KOPT-K1 (cell line): ENCODE measurements at regions not wholly inside any gene's neighbourhood (a gene's known extent, or its start where the extent isn't known, plus 50 kb on each side); places are given as distances from the start of the nearest gene placed in this dataset.

Experiments
- H3K27ac ChIP-seq: fragments of 200-600 bp; sonication (generic); 2 replicates; pipeline ENCODE4 v1.5.1; 2016; ENCODE audit warnings: antibody characterized with exemption, mild to moderate bottlenecking, low read depth, low read length; ENCODE audit not compliant: poor library complexity, severe bottlenecking
- H3K36me3 ChIP-seq: fragments of 200-600 bp; sonication (generic); 2 replicates; pipeline ENCODE4 v1.5.1; 2017; ENCODE audit warnings: antibody characterized with exemption, mild to moderate bottlenecking, low read length, moderate library complexity; ENCODE audit not compliant: insufficient read depth
- H3K9me3 ChIP-seq: fragments of 200-600 bp; sonication (generic); 2 replicates; pipeline ENCODE4 v1.5.1; 2017; ENCODE audit warnings: antibody characterized with exemption, low read length, mild to moderate bottlenecking; ENCODE audit not compliant: insufficient read depth, poor library complexity, severe bottlenecking

DNA sequence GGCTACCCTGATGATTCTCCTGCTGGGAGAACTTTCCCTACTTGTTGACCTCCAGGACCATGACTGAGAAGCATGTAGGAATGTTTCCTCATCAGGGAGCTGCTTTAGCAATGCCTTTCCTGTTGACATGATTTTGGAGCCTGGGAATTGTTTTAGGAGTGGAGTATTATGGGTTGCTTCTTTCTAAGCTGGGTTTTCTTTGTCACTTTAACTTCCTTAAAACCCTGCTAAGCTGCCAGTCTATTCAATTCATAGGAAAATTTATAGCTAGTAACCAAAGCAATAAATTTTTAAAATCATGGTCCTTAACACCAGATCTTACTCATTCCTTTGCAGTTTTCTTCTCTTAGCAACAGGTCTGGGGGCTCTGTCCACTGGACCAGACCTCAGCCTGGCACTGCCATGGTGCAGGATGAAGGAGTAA, 125.6 kb upstream of the TACR1 start:
- Histone ChIP-seq H3K36me3 (no peaks in the 10 kb centered on the region), H3K27ac (no peak overlapping the region), H3K9me3 (no peaks in the 10 kb centered on the region)

DNA sequence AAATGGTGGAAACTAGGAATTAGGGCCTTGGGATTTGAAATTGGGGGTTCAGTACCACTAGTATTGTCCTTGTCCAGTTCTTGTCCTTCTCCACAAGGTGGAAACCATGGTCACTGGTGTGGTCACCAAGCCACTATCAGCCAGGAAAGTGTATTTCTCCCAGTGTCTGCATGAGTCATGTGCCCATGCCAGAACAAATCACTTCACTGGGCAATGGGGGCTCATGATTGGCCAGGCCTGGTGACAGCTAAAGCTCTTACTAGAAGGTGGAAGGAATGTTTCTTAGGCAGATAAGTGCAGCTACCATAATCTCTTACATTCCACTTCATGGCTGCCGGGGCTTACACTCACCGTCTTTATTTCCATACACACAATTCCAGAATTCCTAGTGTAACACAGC, 124.8 kb upstream of the TACR1 start:
- Histone ChIP-seq H3K9me3 (no peaks in the 10 kb centered on the region), H3K36me3 (no peaks in the 10 kb centered on the region), H3K27ac (no peak overlapping the region)

GRCh38 chr2:75321599-75321922, 122.2 kb upstream of the TACR1 start:
- H3K27ac ChIP-seq, result no peak overlapping the region
- H3K36me3 ChIP-seq, result no peaks in the 10 kb centered on the region
- no peaks in the 10 kb centered on the region for H3K9me3 ChIP-seq

- no peaks in the 10 kb centered on the region for H3K9me3 ChIP-seq
- H3K27ac ChIP-seq, result no peak overlapping the region
- H3K36me3 ChIP-seq, result no peaks in the 10 kb centered on the region
Measured at GRCh38 chr2:75320898-75321598, 121.7 kb upstream of the TACR1 start.

GRCh38 chr2:75319951-75320350, 120.6 kb upstream of the TACR1 start:
- Histone ChIP-seq H3K36me3 (no peaks in the 10 kb centered on the region), H3K27ac (no peak overlapping the region), H3K9me3 (no peaks in the 10 kb centered on the region)

GRCh38 chr2:75317802-75318201, 118.5 kb upstream of the TACR1 start:
- Histone ChIP-seq H3K27ac (no peak overlapping the region), H3K9me3 (no peaks in the 10 kb centered on the region), H3K36me3 (no peaks in the 10 kb centered on the region)

DNA sequence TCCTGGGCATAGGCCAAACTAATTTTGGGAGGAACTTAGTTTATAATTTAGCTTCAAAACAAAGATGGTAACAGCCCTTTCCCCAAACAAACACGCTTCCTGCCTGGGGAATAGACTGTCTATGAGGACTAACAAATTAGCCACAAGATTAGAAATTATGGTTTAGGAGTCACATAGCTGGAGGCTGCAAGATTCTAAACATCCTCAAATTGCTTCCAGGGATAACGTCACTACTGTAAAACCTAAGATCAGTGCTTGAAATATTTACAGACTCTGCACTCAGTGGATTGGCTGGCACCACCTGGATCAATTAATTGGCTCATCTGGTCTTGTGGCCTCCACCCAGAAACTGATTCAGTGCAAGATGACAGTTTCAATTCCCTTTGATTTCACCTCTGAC, 118.0 kb upstream of the TACR1 start:
- Histone ChIP-seq H3K27ac (no peak overlapping the region), H3K9me3 (no peaks in the 10 kb centered on the region), H3K36me3 (no peaks in the 10 kb centered on the region)

- H3K9me3 ChIP-seq, result no peaks in the 10 kb centered on the region
Measured at GRCh38 chr2:75315436-75315835, 116.1 kb upstream of the TACR1 start.

DNA sequence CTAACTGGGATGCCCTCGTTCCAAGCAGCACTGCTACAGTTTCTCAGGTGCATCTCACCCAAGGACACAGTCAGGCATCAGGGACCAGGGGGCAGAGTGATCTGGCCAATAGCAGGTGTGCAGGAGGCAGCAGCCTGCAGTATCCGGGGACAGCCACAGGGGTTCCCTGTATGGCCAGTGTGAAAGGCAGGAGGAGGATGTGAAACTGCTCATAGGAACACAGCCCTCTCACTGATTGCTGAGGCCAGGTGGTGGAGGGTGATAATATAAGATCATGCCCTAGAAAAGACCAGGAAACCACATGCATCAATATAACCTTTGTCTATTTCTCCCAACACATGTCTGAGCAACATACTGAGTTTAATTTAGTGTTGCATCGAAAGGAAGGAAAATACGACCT, 112.7 kb upstream of the TACR1 start:
- H3K27ac ChIP-seq, result no peak overlapping the region
- H3K36me3 ChIP-seq, result no peaks in the 10 kb centered on the region
- H3K9me3 ChIP-seq, result no peaks in the 10 kb centered on the region

More at GRCh38 chr2:75315436-75315835, 116.1 kb upstream of the TACR1 start:
- no peak overlapping the region for H3K27ac ChIP-seq
- H3K36me3 ChIP-seq, result no peaks in the 10 kb centered on the region

DNA sequence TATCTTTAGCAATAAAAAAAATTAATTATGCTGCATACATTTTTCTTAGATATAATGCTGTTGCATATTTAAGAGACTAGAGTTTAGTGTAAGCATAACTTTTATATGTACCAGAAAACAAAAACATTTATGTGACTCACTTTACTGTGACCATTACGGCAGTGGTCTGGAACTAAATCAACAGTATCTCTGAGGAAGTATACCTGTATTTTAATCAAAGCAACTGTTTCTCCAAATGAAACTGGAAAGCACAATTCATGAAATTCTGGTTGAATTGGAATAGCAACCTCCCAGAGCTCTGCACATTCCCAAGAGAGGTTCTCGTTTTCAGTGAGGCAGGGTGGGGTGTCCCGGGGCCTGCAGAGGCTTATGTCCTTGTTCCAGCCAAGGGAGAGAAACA, 112.2 kb upstream of the TACR1 start:
- Histone ChIP-seq H3K9me3 (no peaks in the 10 kb centered on the region), H3K36me3 (no peaks in the 10 kb centered on the region), H3K27ac (no peak overlapping the region)

GRCh38 chr2:75310876-75311275, 111.6 kb upstream of the TACR1 start:
- Histone ChIP-seq H3K36me3 (no peaks in the 10 kb centered on the region), H3K27ac (no peak overlapping the region), H3K9me3 (no peaks in the 10 kb centered on the region)

DNA sequence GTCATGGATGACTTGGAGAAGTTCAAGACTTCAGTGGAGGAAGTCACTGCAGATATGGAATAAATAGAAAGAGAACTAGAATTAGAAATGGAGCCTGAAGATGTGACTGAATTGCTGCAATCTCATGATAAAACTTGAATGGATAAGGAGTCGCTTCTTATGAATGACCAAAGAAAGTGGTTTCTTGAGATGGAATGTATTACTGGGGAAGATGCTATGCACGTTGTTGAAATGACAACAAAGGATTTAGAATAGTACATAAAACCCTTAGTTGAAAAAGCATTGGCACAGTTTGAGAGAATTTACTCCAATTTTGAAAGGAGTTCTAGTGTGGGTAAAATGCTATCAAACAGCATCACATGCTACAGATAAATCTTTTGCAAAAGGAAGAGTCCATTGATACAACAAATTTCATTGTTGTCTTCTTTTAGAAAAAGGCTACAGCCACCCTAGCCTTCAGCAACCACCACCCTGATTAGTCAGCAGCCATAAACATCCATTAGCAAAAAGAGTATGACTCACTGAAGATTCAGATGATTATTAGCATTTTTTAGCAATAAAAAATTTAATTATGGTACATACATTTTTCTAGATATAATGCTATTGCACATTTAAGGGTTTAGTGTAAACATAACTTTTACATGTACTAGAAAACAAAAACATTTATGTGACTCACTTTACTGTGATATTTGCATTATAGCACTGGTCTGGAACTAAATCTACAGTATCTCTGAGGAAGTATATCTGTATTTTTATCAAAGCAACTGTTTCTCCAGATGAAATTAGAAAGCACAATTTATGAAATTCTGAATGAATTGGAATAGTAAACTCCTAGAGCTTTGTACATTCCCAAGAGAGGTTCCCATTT, 110.5 kb upstream of the TACR1 start:
- no peaks in the 10 kb centered on the region for H3K36me3 ChIP-seq
- H3K9me3 ChIP-seq, result no peaks in the 10 kb centered on the region
- H3K27ac ChIP-seq, result no peak overlapping the region

GRCh38 chr2:75303227-75303626, 103.9 kb upstream of the TACR1 start:
- Histone ChIP-seq H3K9me3 (peaks cover 8% of the 10 kb centered on the region), H3K27ac (no peak overlapping the region), H3K36me3 (no peaks in the 10 kb centered on the region)

DNA sequence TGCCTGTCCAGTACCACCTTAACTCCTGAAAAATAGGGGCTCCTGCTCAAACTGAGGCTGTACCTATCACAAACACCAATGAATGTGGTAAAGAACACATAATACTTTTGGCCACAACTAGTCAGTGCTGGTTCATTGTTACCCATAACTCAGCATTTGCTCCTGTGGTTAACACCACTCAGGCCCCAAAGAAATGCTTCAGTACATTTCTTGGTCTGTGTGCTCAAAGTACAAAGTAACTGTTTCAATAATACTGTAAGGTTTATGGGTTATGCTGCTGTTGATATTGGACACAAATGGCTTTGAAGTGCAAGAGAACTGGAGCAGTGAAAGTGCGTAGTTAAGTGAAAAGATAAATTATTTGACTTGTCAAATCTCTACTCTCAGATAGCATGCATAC, 95.0 kb upstream of the TACR1 start:
- Histone ChIP-seq H3K27ac (no peak overlapping the region), H3K36me3 (no peaks in the 10 kb centered on the region), H3K9me3 (no peaks in the 10 kb centered on the region)

DNA sequence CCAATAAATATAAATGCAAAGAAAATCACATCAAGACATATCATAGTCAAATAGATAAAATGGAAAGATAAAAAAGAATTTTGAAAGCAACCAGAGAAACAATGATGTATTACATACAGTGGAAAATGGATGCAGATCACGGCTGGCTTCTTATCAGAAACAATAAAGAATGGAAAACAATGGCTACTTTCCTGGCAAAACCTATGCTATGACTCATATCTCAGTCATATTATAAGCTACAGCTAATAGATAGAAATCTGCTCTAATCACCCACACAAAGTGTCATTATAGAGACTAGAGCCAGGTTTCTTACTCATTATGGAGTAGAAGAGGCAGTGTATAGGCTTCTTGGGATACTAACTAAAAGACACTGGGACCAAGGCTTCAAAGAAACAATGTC, 93.5 kb upstream of the TACR1 start:
- no peaks in the 10 kb centered on the region for H3K36me3 ChIP-seq
- H3K9me3 ChIP-seq, result no peaks in the 10 kb centered on the region
- H3K27ac ChIP-seq, result no peak overlapping the region
